Mammary epithelial cell (primary cell): ENCODE measurements at regions not wholly inside any gene's neighbourhood (a gene's known extent, or its start where the extent isn't known, plus 50 kb on each side); places are given as distances from the start of the nearest gene placed in this dataset.

Experiments
- CTCF ChIP-seq, 2 donors: IDR thresholded peaks in 1 of 2; conservative IDR thresholded peaks in 1 of 2; 2 replicates each; pipeline ENCODE4 v1.5.1; 2011 to 2012; ENCODE audit warnings: inconsistent platforms in 2 of 2, low read length in 2 of 2, mild to moderate bottlenecking in 2 of 2, control low read depth in 1 of 2, low read depth in 1 of 2; ENCODE audit not compliant: insufficient read depth in 1 of 2; ENCODE audit errors: extremely low read depth in 1 of 2
- EZH2 ChIP-seq: IDR thresholded peaks from 2 replicates; pipeline ENCODE4 v1.6.1; 2012; ENCODE audit warnings: low read length, inconsistent platforms, borderline replicate concordance

DNA sequence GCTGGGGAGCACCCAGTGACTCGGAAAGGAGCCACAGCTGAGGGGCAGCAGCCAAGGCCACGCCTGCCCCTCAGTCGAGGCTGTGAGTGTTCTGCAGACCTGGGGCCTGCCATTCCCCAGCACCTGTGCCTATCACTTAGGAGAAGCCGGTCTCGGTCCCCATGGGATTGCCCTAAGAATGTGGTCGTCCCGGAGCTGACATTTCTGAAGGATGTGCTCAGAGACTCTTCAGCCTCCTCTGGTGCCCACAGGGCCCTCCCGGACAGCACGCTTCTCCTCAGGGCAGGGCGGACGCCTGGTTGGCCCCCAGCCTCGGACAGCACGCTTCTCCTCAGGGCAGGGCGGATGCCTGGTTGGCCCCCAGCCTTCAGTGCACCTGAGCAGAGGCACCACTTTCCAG, 223.9 kb downstream of the ERMARD start:
- TF ChIP-seq CTCF (conservative IDR thresholded peaks at IDR 0.05 in 1 of 2, IDR thresholded peaks at IDR 0.05 in 1 of 2; ENCODE audit: extremely low read depth in 1 of 2, insufficient read depth in 1 of 2, low read depth in 1 of 2, low read length in 2 of 2) (no peak), EZH2 (no peak)
